ENCODE measurements at regions not wholly inside any gene's neighbourhood (a gene's known extent, or its start where the extent isn't known, plus 50 kb on each side); places are given as distances from the start of the nearest gene placed in this dataset.

DNA sequence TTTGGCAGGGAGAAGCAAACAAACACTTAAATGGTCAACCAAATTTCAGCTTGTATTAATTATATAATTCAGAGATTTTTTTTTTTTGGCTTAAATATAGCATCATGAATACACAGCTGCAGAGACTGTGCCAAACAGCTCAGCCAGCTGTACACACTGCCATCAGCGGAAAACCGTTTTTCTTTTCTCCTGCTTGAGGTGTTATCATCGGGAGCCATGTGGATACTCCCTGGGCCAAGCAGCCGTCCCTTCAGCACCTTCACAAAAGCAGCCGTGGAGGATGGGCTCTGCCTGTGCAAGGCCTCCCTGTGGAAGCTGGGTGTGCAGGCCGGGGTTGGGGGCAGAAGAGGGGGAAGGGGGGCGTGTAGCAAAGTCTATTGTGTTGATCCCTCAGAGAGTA, 85.0 kb downstream of the NUF2 start:
- WGBS, 2 donors, result 44 to 54% methylated on average over 7 of the region's 7 CpGs
- H3K4me3 ChIP-seq (ENCODE audit: low read depth, poor library complexity, severe bottlenecking), result no peak overlapping the region
- TF ChIP-seq CTCF (IDR thresholded peaks at IDR 0.05) (no peak), POLR2A (IDR thresholded peaks at IDR 0.05) (no peak)
- intact Hi-C loops (cut with DNase I; ENCODE audit: low total_unique reads), result no loop called here
- no peak for DNase-seq (ENCODE audit: low spot score in 2 of 2)

GRCh38 chr1:163408262-163408661, 86.5 kb downstream of the NUF2 start:
- WGBS, 2 donors, result 89 to 94% methylated on average over 24 of the region's 24 CpGs
- H3K4me3 ChIP-seq (ENCODE audit: low read depth, poor library complexity, severe bottlenecking), result no peak overlapping the region
- no peak for TF ChIP-seq POLR2A (IDR thresholded peaks at IDR 0.05)
- TF ChIP-seq CTCF (IDR thresholded peaks at IDR 0.05), result no peak
- no peak for DNase-seq (ENCODE audit: low spot score in 2 of 2)
- intact Hi-C loops (cut with DNase I; ENCODE audit: low total_unique reads), result no loop called here

GRCh38 chr1:163410073-163410999, 88.6 kb downstream of the NUF2 start:
- TF ChIP-seq POLR2A (IDR thresholded peaks at IDR 0.05), result no peak
- TF ChIP-seq CTCF (IDR thresholded peaks at IDR 0.05), result no peak
- 17 to 27% methylated on average over 10 of the region's 10 CpGs for WGBS, 2 donors
- DNase-seq (ENCODE audit: low spot score in 2 of 2), result peak in 1 of 2 donors; percentile 21
- intact Hi-C loops (cut with DNase I; ENCODE audit: low total_unique reads), result no loop called here
- no peak overlapping the region for H3K4me3 ChIP-seq (ENCODE audit: low read depth, poor library complexity, severe bottlenecking)

DNA sequence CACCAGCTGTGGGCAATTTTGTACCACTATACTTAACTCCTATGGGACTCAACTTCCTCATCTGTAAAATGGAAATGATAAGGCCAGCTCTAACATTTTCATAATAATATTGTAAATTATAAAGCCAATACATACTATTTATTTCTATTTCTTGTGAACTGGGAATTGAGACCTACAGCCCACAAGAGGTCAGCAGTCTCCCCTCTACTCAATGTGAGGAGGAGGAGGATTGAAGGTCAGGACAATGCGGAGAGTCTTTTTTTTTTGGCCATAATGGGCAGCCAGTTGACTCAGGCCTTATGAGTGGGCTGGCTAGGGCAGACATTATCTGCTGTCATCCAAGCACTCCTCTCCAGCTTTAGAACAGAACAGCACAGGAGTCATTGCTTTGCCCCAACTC, 90.5 kb downstream of the NUF2 start:
- H3K4me3 ChIP-seq (ENCODE audit: low read depth, poor library complexity, severe bottlenecking), result no peak overlapping the region
- 88 to 90% methylated on average over 1 of the region's 1 CpG for WGBS, 2 donors
- TF ChIP-seq CTCF (IDR thresholded peaks at IDR 0.05) (no peak), POLR2A (IDR thresholded peaks at IDR 0.05) (no peak)
- intact Hi-C loops (cut with DNase I; ENCODE audit: low total_unique reads), result no loop called here
- no peak for DNase-seq (ENCODE audit: low spot score in 2 of 2)

- 85 to 91% methylated on average over 3 of the region's 3 CpGs for WGBS, 2 donors
- intact Hi-C loops (cut with DNase I; ENCODE audit: low total_unique reads), result no loop called here
- H3K4me3 ChIP-seq (ENCODE audit: low read depth, poor library complexity, severe bottlenecking), result no peak overlapping the region
- no peak for DNase-seq (ENCODE audit: low spot score in 2 of 2)
- TF ChIP-seq POLR2A (IDR thresholded peaks at IDR 0.05) (no peak), CTCF (IDR thresholded peaks at IDR 0.05) (no peak)
Measured at GRCh38 chr1:163414778-163415177, 93.0 kb downstream of the NUF2 start.
